GM12878 (cell line): ENCODE measurements at regions not wholly inside any gene's neighbourhood (a gene's known extent, or its start where the extent isn't known, plus 50 kb on each side); places are given as distances from the start of the nearest gene placed in this dataset.

Experiments
- ASH2L ChIP-seq: fragments of 300-600, 200-600 bp; sonication (generic); IDR thresholded peaks from 2 replicates; pipeline ENCODE4 v1.6.1; 2017; ENCODE audit warnings: low read depth, mild to moderate bottlenecking, borderline replicate concordance
- BACH1 ChIP-seq: fragments of 450-650 bp; IDR thresholded peaks from 2 replicates; pipeline ENCODE4 v1.6.1; 2017; ENCODE audit warnings: mild to moderate bottlenecking, borderline replicate concordance
- BCLAF1 ChIP-seq: fragments of 450-650 bp; IDR thresholded peaks from 2 replicates; pipeline ENCODE4 v1.6.1; 2017; ENCODE audit warnings: antibody characterized with exemption, mild to moderate bottlenecking, moderate library complexity
- CEBPZ ChIP-seq: fragments of 150-350 bp; IDR thresholded peaks from 2 replicates; pipeline ENCODE4 v1.6.1; 2016; ENCODE audit warnings: low read depth, low read length
- E2F8 ChIP-seq: fragments of 450-650 bp; IDR thresholded peaks from 2 replicates; pipeline ENCODE4 v1.6.1; 2018; ENCODE audit warnings: mild to moderate bottlenecking, low read depth, moderate library complexity; ENCODE audit not compliant: partially characterized antibody
- EZH2 ChIP-seq: IDR thresholded peaks from 2 replicates; pipeline ENCODE4 v1.6.1; 2012; ENCODE audit warnings: low read depth, mild to moderate bottlenecking, control low read depth, inconsistent platforms, low read length, borderline replicate concordance; ENCODE audit not compliant: control insufficient read depth
- FOXM1 ChIP-seq: IDR thresholded peaks from 2 replicates; pipeline ENCODE4 v1.6.1; 2012; ENCODE audit warnings: low read depth, mild to moderate bottlenecking, inconsistent platforms, low read length, moderate library complexity
- IRF3 ChIP-seq: fragments of 450-650 bp; IDR thresholded peaks from 2 replicates; pipeline ENCODE4 v1.6.1; 2014; ENCODE audit warnings: mild to moderate bottlenecking
- KDM1A ChIP-seq: fragments of 200-600 bp; sonication (generic); IDR thresholded peaks from 2 replicates; pipeline ENCODE4 v1.6.1; 2016; ENCODE audit warnings: borderline replicate concordance
- KLF5 ChIP-seq: fragments of 450-650 bp; IDR thresholded peaks from 2 replicates; pipeline ENCODE4 v1.6.1; 2014; ENCODE audit warnings: mild to moderate bottlenecking; ENCODE audit not compliant: partially characterized antibody
- MTA2 ChIP-seq: fragments of 450-650 bp; IDR thresholded peaks from 2 replicates; pipeline ENCODE4 v1.6.1; 2016; ENCODE audit warnings: low read depth, mild to moderate bottlenecking, moderate library complexity
- MTA3 ChIP-seq: IDR thresholded peaks from 2 replicates; pipeline ENCODE4 v1.6.1; 2012; ENCODE audit warnings: low read length, inconsistent platforms, borderline replicate concordance
- MYB ChIP-seq: fragments of 150-350 bp; IDR thresholded peaks from 2 replicates; pipeline ENCODE4 v1.6.1; 2014; ENCODE audit warnings: mild to moderate bottlenecking, low read depth, low read length, borderline replicate concordance
- PKNOX1 ChIP-seq: fragments of 450-650 bp; IDR thresholded peaks from 2 replicates; pipeline ENCODE4 v1.6.1; 2016; ENCODE audit warnings: mild to moderate bottlenecking
- RELB ChIP-seq: fragments of 450-650 bp; IDR thresholded peaks from 2 replicates; pipeline ENCODE4 v1.6.1; 2017; ENCODE audit warnings: low read depth, mild to moderate bottlenecking, moderate library complexity
- SIX5 ChIP-seq: IDR thresholded peaks from 2 replicates; pipeline ENCODE4 v1.6.1; 2011; ENCODE audit warnings: mild to moderate bottlenecking, low read depth, low read length, moderate library complexity; ENCODE audit not compliant: severe bottlenecking
- STAT3 ChIP-seq: IDR thresholded peaks from 2 replicates; pipeline ENCODE4 v1.6.1; 2011; ENCODE audit warnings: low read depth, low read length, improper control_type of control experiment
- TARDBP ChIP-seq: IDR thresholded peaks from 2 replicates; pipeline ENCODE4 v1.6.1; 2016; ENCODE audit warnings: borderline replicate concordance

GRCh38 chr10:26368463-26368862 is 69.7 kb upstream of the APBB1IP start (continued):
- TF ChIP-seq E2F8 (no peak), CEBPZ (no peak), MTA2 (no peak), KDM1A (no peak), ASH2L (no peak), PKNOX1 (peak; percentile 24; the same call in 1 of the 2 replicates), RELB (peak; percentile 57; the same call in 1 of the 2 replicates), TARDBP (no peak), MYB (no peak), BCLAF1 (no peak), FOXM1 (no peak), STAT3 (no peak), BACH1 (no peak), EZH2 (no peak), MTA3 (no peak), IRF3 (no peak), SIX5 (no peak), KLF5 (no peak)
